HepG2 (cell line): ENCODE measurements at regions not wholly inside any gene's neighbourhood (a gene's known extent, or its start where the extent isn't known, plus 50 kb on each side); places are given as distances from the start of the nearest gene placed in this dataset.

Experiments used
- ATAC-seq: fragments of 200-7000 bp; cut with Tn5 transposase; 3 replicates; pipeline ENCODE4 v1.9.1; 2020; ENCODE audit warnings: mild to moderate bottlenecking, moderate library complexity
- BruUV-seq: library from RNA; stranded (reverse); fragments of 400-500 nt; replicated peaks from 2 replicates; lab custom pipeline; 2021; lab: Mats Ljungman, UMichigan
- CTCF ChIA-PET: fragments of 300-600 bp; formaldehyde crosslinking; extraction: SDS; loops from one replicate; lab custom pipeline; 2021; ENCODE audit warnings: low total read pairs, inconsistent platforms, low intra/inter-chr PET ratio; lab: Yijun Ruan, JAX
- POLR2A ChIA-PET: fragments of 350-600 bp; sonication (Branson Sonifier 250); formaldehyde crosslinking; loops from one replicate; lab custom pipeline; 2020; ENCODE audit warnings: antibody characterized with exemption, inconsistent platforms; lab: Yijun Ruan, JAX
- DNase-seq: peaks from one replicate; pipeline ENCODE4 v3.0.0-alpha.2; 2015; ENCODE audit warnings: low spot score
- FAIRE-seq: peaks from 3 replicates; lab custom pipeline; 2011; peaks lifted over from hg19 to GRCh38; lab: Jason Lieb, UNC
- H2AFZ ChIP-seq: one replicate; pipeline ENCODE4 v1.6.1; 2011; ENCODE audit warnings: low read length, inconsistent platforms
- H3K27ac ChIP-seq: fragments of 300-600 bp; 3 replicates; pipeline ENCODE4 v1.8.0; 2011; ENCODE audit warnings: mixed run types, mild to moderate bottlenecking, mixed read lengths, low read length, inconsistent platforms; ENCODE audit not compliant: insufficient read depth; ENCODE audit errors: extremely low read length
- H3K27me3 ChIP-seq, 2 experiments: fragments of 200-600 bp in 1 of 2; 2 replicates in 1 of 2; 3 replicates in 1 of 2; pipeline versions ENCODE4 v1.6.0 to v1.8.0; 2011; ENCODE audit warnings: low read length in 2 of 2, mild to moderate bottlenecking in 2 of 2, moderate library complexity in 2 of 2, inconsistent platforms in 1 of 2; ENCODE audit not compliant: insufficient read depth in 2 of 2, control insufficient read depth in 1 of 2
- H3K36me3 ChIP-seq, 2 experiments: fragments of 200-600 bp in 1 of 2; replicated peaks in 1 of 2; 2 replicates in 1 of 2; 3 replicates in 1 of 2; pipeline versions ENCODE4 v1.5.1 to v1.8.0; 2011; ENCODE audit warnings: low read length in 2 of 2, inconsistent platforms in 1 of 2; ENCODE audit not compliant: insufficient read depth in 2 of 2, control insufficient read depth in 1 of 2
- H3K4me1 ChIP-seq: 2 replicates; pipeline ENCODE4 v1.5.1; 2012; ENCODE audit warnings: low read length, inconsistent platforms; ENCODE audit not compliant: insufficient read depth
- H3K4me2 ChIP-seq: 2 replicates; pipeline ENCODE4 v1.6.0; 2011; ENCODE audit warnings: low read depth, low read length, inconsistent platforms
- H3K4me3 ChIP-seq, 3 experiments: fragments of 200-600 bp in 1 of 3; sonication (generic), shearing (Covaris generic) in 1 of 3; replicated peaks in 1 of 3; 2 replicates each; pipeline ENCODE4 v1.5.1; 2011 to 2016; ENCODE audit warnings: low read length in 3 of 3, inconsistent platforms in 2 of 3, low read depth in 2 of 3, mild to moderate bottlenecking in 2 of 3, control low read depth in 1 of 3, mixed read lengths in 1 of 3; ENCODE audit not compliant: insufficient read depth in 1 of 3
- H3K79me2 ChIP-seq: one replicate; pipeline ENCODE4 v1.6.1; 2011; ENCODE audit warnings: low read length, inconsistent platforms; ENCODE audit not compliant: insufficient read depth
- H3K9ac ChIP-seq: 2 replicates; pipeline ENCODE4 v1.6.0; 2011; ENCODE audit warnings: mild to moderate bottlenecking, low read depth, low read length, inconsistent platforms; ENCODE audit not compliant: insufficient read depth
- H3K9me3 ChIP-seq: 2 replicates; pipeline ENCODE4 v1.5.1; 2012; ENCODE audit warnings: mild to moderate bottlenecking, low read length
- H4K20me1 ChIP-seq: 2 replicates; pipeline ENCODE4 v1.6.0; 2011; ENCODE audit warnings: inconsistent platforms, mild to moderate bottlenecking, low read length, moderate library complexity; ENCODE audit not compliant: insufficient read depth
- AGO2 ChIP-seq: fragments of 200-400 bp; formaldehyde crosslinking; optimal IDR thresholded peaks from 2 replicates; pipeline ENCODE3; 2017; ENCODE audit warnings: mild to moderate bottlenecking, low read depth, low read length, moderate library complexity
- ASH2L ChIP-seq: fragments of 300-600, 200-600 bp; sonication (generic); IDR thresholded peaks from 2 replicates; pipeline ENCODE4 v1.7.0; 2017; ENCODE audit warnings: low read depth, mild to moderate bottlenecking, moderate library complexity, mixed read lengths, low read length; ENCODE audit not compliant: insufficient read length
- CEBPB ChIP-seq: IDR thresholded peaks from 2 replicates; pipeline ENCODE4 v1.6.1; 2011; ENCODE audit warnings: low read depth, low read length, improper control_type of control experiment, borderline replicate concordance
- CREB1 ChIP-seq, 2 experiments: fragments of 450-650 bp in 1 of 2; IDR thresholded peaks; 2 replicates each; pipeline ENCODE4 v1.6.1; 2016 to 2017; ENCODE audit warnings: control low read depth in 1 of 2, mild to moderate bottlenecking in 1 of 2, missing compliant biosample characterization in 1 of 2, missing genetic modification characterization in 1 of 2
- DR1 ChIP-seq: sonication (generic); formaldehyde crosslinking; IDR thresholded peaks from 2 replicates; pipeline ENCODE4 v1.8.0; 2021; ENCODE audit warnings: mild to moderate bottlenecking, missing genetic modification reagents, inconsistent platforms
- FOXA1 ChIP-seq, 2 experiments: fragments of 450-650 bp in 1 of 2; sonication (generic) in 1 of 2; formaldehyde crosslinking in 1 of 2; IDR thresholded peaks; 2 replicates each; pipeline versions ENCODE4 v1.4.0 to v1.6.1; 2016 to 2020; ENCODE audit warnings: missing genetic modification reagents in 1 of 2
- FUBP1 ChIP-seq: sonication (generic); formaldehyde crosslinking; IDR thresholded peaks from 2 replicates; pipeline ENCODE4 v1.5.1; 2020; ENCODE audit warnings: missing genetic modification reagents, mild to moderate bottlenecking, borderline replicate concordance
- KAT2B ChIP-seq: fragments of 150-350 bp; IDR thresholded peaks from 2 replicates; pipeline ENCODE4 v1.6.1; 2014; ENCODE audit warnings: low read depth, low read length, borderline replicate concordance
- MAFG ChIP-seq: sonication (generic); formaldehyde crosslinking; IDR thresholded peaks from 2 replicates; pipeline ENCODE4 v1.5.1; 2020; ENCODE audit warnings: mild to moderate bottlenecking, missing genetic modification reagents
- MLLT10 ChIP-seq: sonication (generic); formaldehyde crosslinking; IDR thresholded peaks from 2 replicates; pipeline ENCODE4 v1.4.0; 2020; ENCODE audit warnings: missing genetic modification reagents
- NFRKB ChIP-seq: fragments of 450-650 bp; IDR thresholded peaks from 2 replicates; pipeline ENCODE4 v1.6.1; 2017
- PAXIP1 ChIP-seq: sonication (generic); formaldehyde crosslinking; conservative IDR thresholded peaks from 2 replicates; pipeline ENCODE4 v1.4.0; 2020; ENCODE audit warnings: mild to moderate bottlenecking, missing genetic modification reagents, moderate library complexity
- PTBP1 ChIP-seq: fragments of 200-400 bp; formaldehyde crosslinking; IDR thresholded peaks from 2 replicates; pipeline ENCODE4 v1.6.1; 2018; ENCODE audit warnings: low read length, low read depth; ENCODE audit not compliant: poor library complexity, severe bottlenecking
- TCF7 ChIP-seq: sonication (generic); IDR thresholded peaks from 2 replicates; pipeline ENCODE4 v1.6.1; 2016; ENCODE audit warnings: antibody characterized with exemption, low read depth
- TP53 ChIP-seq: sonication (generic); formaldehyde crosslinking; conservative IDR thresholded peaks from 2 replicates; pipeline ENCODE4 v1.4.0; 2020; ENCODE audit warnings: missing genetic modification reagents
- ZFP62 ChIP-seq: sonication (generic); formaldehyde crosslinking; IDR thresholded peaks from 2 replicates; pipeline ENCODE4 v1.4.0; 2020; ENCODE audit warnings: missing genetic modification reagents
- ZNF670 ChIP-seq: sonication (generic); formaldehyde crosslinking; IDR thresholded peaks from 2 replicates; pipeline ENCODE4 v1.8.0; 2022; ENCODE audit warnings: mild to moderate bottlenecking, missing genetic modification reagents, borderline replicate concordance
- ZNF772 ChIP-seq: sonication (generic); formaldehyde crosslinking; IDR thresholded peaks from 2 replicates; pipeline ENCODE4 v1.5.0; 2020; ENCODE audit warnings: mild to moderate bottlenecking, missing genetic modification reagents
- WGBS: methylation state at CpG from one replicate; pipeline ENCODE4 v1.1.6; 2017; ENCODE audit warnings: low lambda C conversion rate; 5-methylcytosine and 5-hydroxymethylcytosine counted together
- in situ Hi-C: cut with HindIII; loops from 2 replicates; pipeline ENCODE4 v1.10.0; 2017; ENCODE audit warnings: low pct_unique_long_range_greater_than_20kb; ENCODE audit not compliant: extremely low pct_ligation_motif_present
- intact Hi-C: fragments of 100-400 bp; cut with micrococcal nuclease; formaldehyde crosslinking; loops from one replicate; pipeline ENCODE4 v1.10.0; 2022; ENCODE audit not compliant: unreplicated experiment
- TF ChIP-seq, protein P1 (sequence below): fragments of 450-650 bp; IDR thresholded peaks from 2 replicates; pipeline ENCODE4 v1.6.1; 2016

DNA sequence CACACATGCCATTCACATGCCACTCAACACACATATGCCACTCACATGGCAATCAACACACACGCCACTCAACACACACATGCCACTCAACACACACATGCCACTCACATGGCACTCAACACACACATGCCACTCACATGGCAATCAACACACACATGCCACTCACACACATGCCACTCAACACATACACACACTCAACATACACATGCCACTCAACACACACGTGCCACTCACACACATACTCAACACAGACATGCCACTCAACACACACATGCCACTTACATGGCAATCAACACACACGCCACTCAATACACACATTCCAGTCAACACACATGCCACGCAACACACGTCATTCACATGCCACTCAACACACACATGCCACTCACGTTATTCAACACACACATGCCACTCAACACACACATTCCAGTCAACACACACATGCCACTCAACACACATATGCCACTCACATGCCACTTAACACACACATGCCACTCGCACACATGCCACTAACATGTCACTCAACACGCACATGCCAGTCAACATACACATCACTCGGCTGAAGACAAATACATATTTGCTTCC, 182.9 kb downstream of the NPHP4 start:
- no peaks in the 10 kb centered on the region for H3K36me3 ChIP-seq
- H2AFZ ChIP-seq, result no peak overlapping the region
- H3K79me2 ChIP-seq, result no peaks in the 10 kb centered on the region
- 36% methylated on average over 9 of the region's 9 CpGs for WGBS
- no peak overlapping the region for H3K4me2 ChIP-seq
- DNase-seq (no peak), FAIRE-seq (no peak), ATAC-seq (no peak)
- BruUV-seq, result no TSS peak
- POLR2A ChIA-PET, result no interaction called here
- intact Hi-C loops (no loop called here), in situ Hi-C loops (no loop called here)
- H3K27ac ChIP-seq, result no peak overlapping the region
- no peak overlapping the region for H3K9ac ChIP-seq
- H4K20me1 ChIP-seq, result 0 out of 2 replicates have a peak, but pooled peaks cover 3% of the 10 kb centered on the region
- H3K27me3 ChIP-seq, result peaks cover 3 to 14% of the 10 kb centered on the region in 2 experiments; a peak in 4 of 5 replicates
- CTCF ChIA-PET, result no interaction called here
- no peak overlapping the region for H3K4me3 ChIP-seq
- no peaks in the 10 kb centered on the region for H3K9me3 ChIP-seq
- no peaks in the 10 kb centered on the region for H3K4me1 ChIP-seq
- TF ChIP-seq CREB1 (IDR thresholded peaks at IDR 0.05) (peak; percentile 51; the same call in 1 of the 2 replicates), CREB1 (CRISPR knock-in tag; IDR thresholded peaks at IDR 0.05) (no peak), ASH2L (no peak), DR1 (no peak), MAFG (CRISPR knock-in tag) (no peak), CEBPB (no peak), TCF7 (no peak), KAT2B (no peak), PAXIP1 (CRISPR knock-in tag) (no peak), FOXA1 (IDR thresholded peaks at IDR 0.05) (peak; percentile 2; the same call in 1 of the 2 replicates), FOXA1 (CRISPR knock-in tag; IDR thresholded peaks at IDR 0.05) (no peak), FUBP1 (CRISPR knock-in tag) (no peak), TP53 (CRISPR knock-in tag) (no peak), NFRKB (no peak), ZFP62 (CRISPR knock-in tag) (no peak), ZNF670 (CRISPR knock-in tag) (no peak), MLLT10 (CRISPR knock-in tag) (no peak), ZNF772 (CRISPR knock-in tag) (no peak), PTBP1 (no peak), AGO2 (no peak)
- TF ChIP-seq, protein P1, sequence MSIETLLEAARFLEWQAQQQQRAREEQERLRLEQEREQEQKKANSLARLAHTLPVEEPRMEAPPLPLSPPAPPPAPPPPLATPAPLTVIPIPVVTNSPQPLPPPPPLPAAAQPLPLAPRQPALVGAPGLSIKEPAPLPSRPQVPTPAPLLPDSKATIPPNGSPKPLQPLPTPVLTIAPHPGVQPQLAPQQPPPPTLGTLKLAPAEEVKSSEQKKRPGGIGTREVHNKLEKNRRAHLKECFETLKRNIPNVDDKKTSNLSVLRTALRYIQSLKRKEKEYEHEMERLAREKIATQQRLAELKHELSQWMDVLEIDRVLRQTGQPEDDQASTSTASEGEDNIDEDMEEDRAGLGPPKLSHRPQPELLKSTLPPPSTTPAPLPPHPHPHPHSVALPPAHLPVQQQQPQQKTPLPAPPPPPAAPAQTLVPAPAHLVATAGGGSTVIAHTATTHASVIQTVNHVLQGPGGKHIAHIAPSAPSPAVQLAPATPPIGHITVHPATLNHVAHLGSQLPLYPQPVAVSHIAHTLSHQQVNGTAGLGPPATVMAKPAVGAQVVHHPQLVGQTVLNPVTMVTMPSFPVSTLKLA, result peak; percentile 97
